ENCODE measurements at regions not wholly inside any gene's neighbourhood (a gene's known extent, or its start where the extent isn't known, plus 50 kb on each side); places are given as distances from the start of the nearest gene placed in this dataset.

GRCh38 chr14:89495718-89496117 is 78.7 kb upstream of the FOXN3 start:
- TF ChIP-seq CTCF (IDR thresholded peaks at IDR 0.05; ENCODE audit: low read depth, low read length) = no peak
- no peak overlapping the region for H3K27ac ChIP-seq (ENCODE audit: low read depth, low read length)
- H3K27me3 ChIP-seq (ENCODE audit: control insufficient read depth, insufficient read depth, low read length) = no peaks in the 10 kb centered on the region
- no peak for DNase-seq (ENCODE audit: low read depth, low spot score)
- H3K9me3 ChIP-seq (ENCODE audit: control insufficient read depth, insufficient read depth, low read length) = no peaks in the 10 kb centered on the region
- H3K4me3 ChIP-seq (ENCODE audit: low read depth, low read length) = no peak overlapping the region
- CTCF ChIA-PET = no interaction called here
- POLR2A ChIA-PET = no interaction called here

GRCh38 chr14:89493877-89494634 is 77.0 kb upstream of the FOXN3 start:
- Histone ChIP-seq H3K27ac (ENCODE audit: low read depth, low read length) (no peak overlapping the region), H3K9me3 (ENCODE audit: control insufficient read depth, insufficient read depth, low read length) (no peaks in the 10 kb centered on the region), H3K27me3 (ENCODE audit: control insufficient read depth, insufficient read depth, low read length) (no peaks in the 10 kb centered on the region), H3K4me3 (ENCODE audit: low read depth, low read length) (no peak overlapping the region)
- ChIA-PET POLR2A (no interaction called here), CTCF (interaction anchor here (0.8 to 1.1 kb wide), 2 partner anchors 421 to 453 kb away, joined by 3 to 4 read pairs; no protein-coding TSS in a partner anchor)
- no peak for DNase-seq (ENCODE audit: low read depth, low spot score)
- TF ChIP-seq CTCF (IDR thresholded peaks at IDR 0.05; ENCODE audit: low read depth, low read length) = no peak

- DNase-seq (ENCODE audit: low read depth, low spot score) = no peak
- CTCF ChIA-PET = interaction anchor here (0.8 to 1.1 kb wide), 2 partner anchors 422 to 453 kb away, joined by 3 to 4 read pairs; no protein-coding TSS in a partner anchor
- no peak for TF ChIP-seq CTCF (IDR thresholded peaks at IDR 0.05; ENCODE audit: low read depth, low read length)
- POLR2A ChIA-PET = no interaction called here
- no peaks in the 10 kb centered on the region for H3K9me3 ChIP-seq (ENCODE audit: control insufficient read depth, insufficient read depth, low read length)
- H3K4me3 ChIP-seq (ENCODE audit: low read depth, low read length) = no peak overlapping the region
- no peaks in the 10 kb centered on the region for H3K27me3 ChIP-seq (ENCODE audit: control insufficient read depth, insufficient read depth, low read length)
- no peak overlapping the region for H3K27ac ChIP-seq (ENCODE audit: low read depth, low read length)
Observed at GRCh38 chr14:89493406-89493805, 76.4 kb upstream of the FOXN3 start.

- TF ChIP-seq CTCF (IDR thresholded peaks at IDR 0.05; ENCODE audit: low read depth, low read length) = no peak
- H3K27ac ChIP-seq (ENCODE audit: low read depth, low read length) = peak overlapping the region; percentile 49
- no peak for DNase-seq (ENCODE audit: low read depth, low spot score)
- CTCF ChIA-PET = no interaction called here
- H3K9me3 ChIP-seq (ENCODE audit: control insufficient read depth, insufficient read depth, low read length) = no peaks in the 10 kb centered on the region
- no peak overlapping the region for H3K4me3 ChIP-seq (ENCODE audit: low read depth, low read length)
- POLR2A ChIA-PET = no interaction called here
- H3K27me3 ChIP-seq (ENCODE audit: control insufficient read depth, insufficient read depth, low read length) = no peaks in the 10 kb centered on the region
Observed at GRCh38 chr14:89491711-89492381, 74.8 kb upstream of the FOXN3 start.

GRCh38 chr14:89490466-89490865 is 73.4 kb upstream of the FOXN3 start:
- H3K9me3 ChIP-seq (ENCODE audit: control insufficient read depth, insufficient read depth, low read length) = no peaks in the 10 kb centered on the region
- CTCF ChIA-PET = interaction anchor here (1.0 kb wide), 1 partner anchor 449 kb away, joined by 3 read pairs; no protein-coding TSS in a partner anchor
- TF ChIP-seq CTCF (IDR thresholded peaks at IDR 0.05; ENCODE audit: low read depth, low read length) = no peak
- no peak overlapping the region for H3K4me3 ChIP-seq (ENCODE audit: low read depth, low read length)
- H3K27me3 ChIP-seq (ENCODE audit: control insufficient read depth, insufficient read depth, low read length) = no peaks in the 10 kb centered on the region
- POLR2A ChIA-PET = interaction anchor here (1.3 kb wide), 1 partner anchor 14 kb away, joined by 4 read pairs; no protein-coding TSS in a partner anchor
- peak overlapping the region; percentile 55 for H3K27ac ChIP-seq (ENCODE audit: low read depth, low read length)
- no peak for DNase-seq (ENCODE audit: low read depth, low spot score)

All from AG04450 (cell line).